Neural progenitor cell (in vitro differentiated cells): ENCODE measurements at regions not wholly inside any gene's neighbourhood (a gene's known extent, or its start where the extent isn't known, plus 50 kb on each side); places are given as distances from the start of the nearest gene placed in this dataset.

Experiments used
- DNase-seq: peaks from one replicate; pipeline ENCODE4 v3.0.0-alpha.2; 2016; ENCODE audit warnings: low spot score
- H2AFZ ChIP-seq: fragments of 200-600 bp; sonication (generic); replicated peaks from 2 replicates; pipeline ENCODE4 v1.6.1; 2016; ENCODE audit warnings: antibody characterized with exemption
- H3F3A ChIP-seq: fragments of 200-600 bp; sonication (generic); 2 replicates; pipeline ENCODE4 v1.6.1; 2016; ENCODE audit warnings: antibody characterized with exemption, low read depth
- H3K27ac ChIP-seq: fragments of 200-600 bp; sonication (generic); 2 replicates; pipeline ENCODE4 v1.5.1; 2016; ENCODE audit warnings: mild to moderate bottlenecking
- H3K27me3 ChIP-seq: fragments of 200-600 bp; sonication (generic); 2 replicates; pipeline ENCODE4 v1.6.1; 2016; ENCODE audit warnings: mild to moderate bottlenecking, moderate library complexity
- H3K36me3 ChIP-seq: fragments of 200-600 bp; sonication (generic); 2 replicates; pipeline ENCODE4 v1.5.1; 2016
- H3K4me1 ChIP-seq: fragments of 200-600 bp; sonication (generic); 2 replicates; pipeline ENCODE4 v1.6.1; 2016; ENCODE audit warnings: mixed run types
- H3K4me2 ChIP-seq: fragments of 200-600 bp; sonication (generic); 2 replicates; pipeline ENCODE4 v1.6.1; 2016
- H3K4me3 ChIP-seq: fragments of 200-600 bp; sonication (generic); 2 replicates; pipeline ENCODE4 v1.5.1; 2016
- H3K79me2 ChIP-seq: fragments of 200-600 bp; sonication (generic); 2 replicates; pipeline ENCODE4 v1.6.1; 2016; ENCODE audit warnings: low read depth
- H3K9ac ChIP-seq: fragments of 200-600 bp; sonication (generic); 2 replicates; pipeline ENCODE4 v1.6.1; 2016
- H3K9me3 ChIP-seq: fragments of 200-600 bp; sonication (generic); 2 replicates; pipeline ENCODE4 v1.5.1; 2016; ENCODE audit warnings: low read depth
- H4K20me1 ChIP-seq: fragments of 200-600 bp; sonication (generic); 2 replicates; pipeline ENCODE4 v1.6.1; 2016; ENCODE audit warnings: low read depth
- H3K27ac Mint-ChIP-seq: 3 replicates; pipeline ENCODE4 v1.8.0; 2021; ENCODE audit warnings: mixed read lengths
- H3K27me3 Mint-ChIP-seq: 2 replicates; pipeline ENCODE4 v1.8.0; 2022; ENCODE audit warnings: low read depth, mild to moderate bottlenecking, inconsistent platforms, moderate library complexity, mixed read lengths; ENCODE audit not compliant: insufficient read depth
- H3K36me3 Mint-ChIP-seq: 3 replicates; pipeline ENCODE4 v1.8.0; 2021; ENCODE audit warnings: mixed read lengths
- H3K4me1 Mint-ChIP-seq: 3 replicates; pipeline ENCODE4 v1.8.0; 2021; ENCODE audit warnings: mixed read lengths
- H3K4me3 Mint-ChIP-seq: 3 replicates; pipeline ENCODE4 v1.8.0; 2021; ENCODE audit warnings: mild to moderate bottlenecking, moderate library complexity, mixed read lengths
- H3K9me3 Mint-ChIP-seq: 3 replicates; pipeline ENCODE4 v1.8.0; 2020; ENCODE audit warnings: mixed read lengths
- EZH2 ChIP-seq: fragments of 200-600 bp; sonication (generic); IDR thresholded peaks from 2 replicates; pipeline ENCODE4 v1.6.1; 2017; ENCODE audit warnings: antibody characterized with exemption, mild to moderate bottlenecking, moderate library complexity
- EZH2phosphoT487 ChIP-seq: fragments of 200-600 bp; sonication (generic); IDR thresholded peaks from 2 replicates; pipeline ENCODE4 v1.6.1; 2017; ENCODE audit warnings: antibody characterized with exemption
- TF ChIP-seq, protein P1 (sequence below): fragments of 200-600 bp; sonication (generic); IDR thresholded peaks from 2 replicates; pipeline ENCODE4 v1.5.1; 2017; ENCODE audit warnings: antibody characterized with exemption, mild to moderate bottlenecking

DNA sequence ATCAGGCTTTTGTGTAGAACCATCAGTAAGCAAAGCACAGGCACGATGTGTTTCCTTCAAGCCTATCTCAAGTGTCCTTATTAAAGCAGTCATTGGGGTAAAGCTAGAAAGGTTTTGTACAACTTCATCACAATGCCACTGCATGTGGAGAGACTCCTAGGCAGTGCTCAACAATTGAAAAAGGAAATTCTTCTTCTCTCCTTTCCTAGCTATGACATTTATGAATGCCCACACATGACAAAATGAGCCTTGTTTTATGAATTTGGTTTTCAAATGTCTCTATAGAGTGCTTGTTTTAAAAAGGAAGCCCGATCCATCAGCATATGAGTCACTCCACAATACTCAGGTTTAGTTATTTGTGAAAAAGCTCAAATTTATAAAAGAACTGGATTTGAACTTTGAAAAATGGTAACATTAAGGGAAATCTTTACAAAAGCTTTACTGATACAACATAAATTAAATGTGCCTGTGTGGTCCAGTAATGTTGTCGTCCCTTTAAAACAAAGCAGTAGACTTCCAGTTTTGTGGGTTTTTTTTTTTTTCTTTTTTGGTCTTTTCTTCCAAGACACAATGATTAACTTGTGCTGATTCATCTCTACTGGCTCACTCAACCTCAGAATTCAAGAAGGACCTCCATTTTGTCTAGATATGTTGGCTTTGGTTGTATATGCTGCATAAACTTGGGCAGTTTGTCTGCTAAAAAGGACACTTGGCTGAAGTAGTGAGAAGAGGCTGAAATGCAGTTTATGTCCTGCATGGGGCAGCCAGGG lies 273.8 kb downstream of the GASK1B start:
- Histone ChIP-seq H3K4me3 (no peak overlapping the region), H3K27ac (no peak overlapping the region), H3K9ac (no peak overlapping the region), H3K36me3 (no peaks in the 10 kb centered on the region), H4K20me1 (no peaks in the 10 kb centered on the region), H3F3A (no peaks in the 10 kb centered on the region), H3K9me3 (no peaks in the 10 kb centered on the region), H2AFZ (no peak overlapping the region), H3K27me3 (no peaks in the 10 kb centered on the region), H3K79me2 (no peaks in the 10 kb centered on the region), H3K4me2 (no peak overlapping the region), H3K4me1 (peaks cover 6% of the 10 kb centered on the region)
- no peak for DNase-seq
- H3K27me3 Mint-ChIP-seq: peaks cover 2% of the 10 kb centered on the region
- TF ChIP-seq, protein P1, sequence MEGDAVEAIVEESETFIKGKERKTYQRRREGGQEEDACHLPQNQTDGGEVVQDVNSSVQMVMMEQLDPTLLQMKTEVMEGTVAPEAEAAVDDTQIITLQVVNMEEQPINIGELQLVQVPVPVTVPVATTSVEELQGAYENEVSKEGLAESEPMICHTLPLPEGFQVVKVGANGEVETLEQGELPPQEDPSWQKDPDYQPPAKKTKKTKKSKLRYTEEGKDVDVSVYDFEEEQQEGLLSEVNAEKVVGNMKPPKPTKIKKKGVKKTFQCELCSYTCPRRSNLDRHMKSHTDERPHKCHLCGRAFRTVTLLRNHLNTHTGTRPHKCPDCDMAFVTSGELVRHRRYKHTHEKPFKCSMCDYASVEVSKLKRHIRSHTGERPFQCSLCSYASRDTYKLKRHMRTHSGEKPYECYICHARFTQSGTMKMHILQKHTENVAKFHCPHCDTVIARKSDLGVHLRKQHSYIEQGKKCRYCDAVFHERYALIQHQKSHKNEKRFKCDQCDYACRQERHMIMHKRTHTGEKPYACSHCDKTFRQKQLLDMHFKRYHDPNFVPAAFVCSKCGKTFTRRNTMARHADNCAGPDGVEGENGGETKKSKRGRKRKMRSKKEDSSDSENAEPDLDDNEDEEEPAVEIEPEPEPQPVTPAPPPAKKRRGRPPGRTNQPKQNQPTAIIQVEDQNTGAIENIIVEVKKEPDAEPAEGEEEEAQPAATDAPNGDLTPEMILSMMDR: no peak
- TF ChIP-seq EZH2phosphoT487 (no peak), EZH2 (no peak)
- peaks cover 4% of the 10 kb centered on the region for H3K9me3 Mint-ChIP-seq
- no peak overlapping the region for H3K4me3 Mint-ChIP-seq
- H3K27ac Mint-ChIP-seq: no peak overlapping the region
- no peaks in the 10 kb centered on the region for H3K36me3 Mint-ChIP-seq
- peaks cover 29% of the 10 kb centered on the region for H3K4me1 Mint-ChIP-seq

DNA sequence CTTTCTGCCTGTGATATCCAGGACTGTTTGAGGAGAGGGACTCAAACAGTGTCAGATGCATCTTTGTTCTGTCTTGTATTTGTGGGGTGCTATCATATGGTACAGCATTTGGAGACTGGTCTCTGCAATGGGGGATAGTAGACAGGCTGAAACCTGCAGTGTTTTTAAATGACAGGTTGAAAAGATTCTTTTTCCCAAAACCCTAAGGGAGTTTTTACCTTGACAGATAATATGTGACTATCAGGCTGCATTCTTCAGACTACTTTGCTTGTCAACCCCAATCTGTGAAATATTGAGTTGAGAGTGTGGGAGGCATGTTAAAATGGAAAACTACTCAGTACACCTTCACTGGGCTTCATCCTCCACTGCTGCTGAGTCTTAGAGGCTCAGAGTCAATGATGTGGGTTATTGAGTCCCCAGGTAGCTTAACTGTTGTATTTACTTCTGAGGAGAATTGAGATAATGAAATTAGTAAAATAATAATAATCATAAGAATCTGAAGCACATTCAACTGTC lies 274.9 kb downstream of the GASK1B start:
- H3K9me3 Mint-ChIP-seq: peaks cover 4% of the 10 kb centered on the region
- no peak for DNase-seq
- H3K36me3 ChIP-seq: no peaks in the 10 kb centered on the region
- no peak overlapping the region for H2AFZ ChIP-seq
- no peaks in the 10 kb centered on the region for H3F3A ChIP-seq
- H3K4me3 ChIP-seq: no peak overlapping the region
- H3K9me3 ChIP-seq: no peaks in the 10 kb centered on the region
- no peak overlapping the region for H3K27ac Mint-ChIP-seq
- peaks cover 2% of the 10 kb centered on the region for H3K27me3 Mint-ChIP-seq
- H3K4me2 ChIP-seq: no peak overlapping the region
- H3K27ac ChIP-seq: no peak overlapping the region
- no peaks in the 10 kb centered on the region for H3K27me3 ChIP-seq
- TF ChIP-seq, protein P1: no peak
- no peak for TF ChIP-seq EZH2phosphoT487
- no peak for TF ChIP-seq EZH2
- no peaks in the 10 kb centered on the region for H3K79me2 ChIP-seq
- no peak overlapping the region for H3K4me3 Mint-ChIP-seq
- H3K36me3 Mint-ChIP-seq: no peaks in the 10 kb centered on the region
- H3K4me1 Mint-ChIP-seq: peaks cover 29% of the 10 kb centered on the region
- no peak overlapping the region for H3K9ac ChIP-seq
- H4K20me1 ChIP-seq: no peaks in the 10 kb centered on the region
- peaks cover 6% of the 10 kb centered on the region for H3K4me1 ChIP-seq

DNA sequence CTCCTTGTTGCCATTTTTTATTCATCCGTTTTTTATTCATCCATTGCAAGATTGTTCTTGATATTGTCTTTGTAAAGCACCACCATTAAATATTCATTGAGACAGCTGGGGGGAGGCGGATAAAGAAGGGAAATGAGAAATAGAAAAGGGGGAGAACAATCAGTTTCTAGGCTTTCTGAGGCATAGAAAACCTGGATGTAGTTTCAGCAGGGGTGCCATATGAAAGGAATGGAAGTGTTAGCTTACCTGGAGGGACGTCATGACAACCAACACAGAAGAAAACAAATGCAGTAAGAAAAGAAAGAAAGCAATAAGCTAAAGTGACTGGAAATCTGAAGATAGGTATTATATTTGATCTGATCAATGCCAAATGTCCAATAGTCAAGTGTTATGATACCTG lies 276.1 kb downstream of the GASK1B start:
- Histone ChIP-seq H3K4me1 (peaks cover 6% of the 10 kb centered on the region), H3K27me3 (no peaks in the 10 kb centered on the region), H3K4me3 (no peak overlapping the region), H3K9me3 (no peaks in the 10 kb centered on the region), H3F3A (no peaks in the 10 kb centered on the region), H3K4me2 (no peak overlapping the region), H4K20me1 (no peaks in the 10 kb centered on the region), H2AFZ (no peak overlapping the region), H3K27ac (no peak overlapping the region), H3K9ac (no peak overlapping the region), H3K79me2 (no peaks in the 10 kb centered on the region), H3K36me3 (no peaks in the 10 kb centered on the region)
- Mint-ChIP-seq H3K36me3 (no peaks in the 10 kb centered on the region), H3K4me3 (no peak overlapping the region), H3K9me3 (peaks cover 2% of the 10 kb centered on the region), H3K27me3 (peaks cover 2% of the 10 kb centered on the region), H3K4me1 (peaks cover 29% of the 10 kb centered on the region), H3K27ac (no peak overlapping the region)
- TF ChIP-seq, protein P1: no peak
- no peak for TF ChIP-seq EZH2phosphoT487
- TF ChIP-seq EZH2: no peak
- DNase-seq: no peak
